ENCODE measurements at regions not wholly inside any gene's neighbourhood (a gene's known extent, or its start where the extent isn't known, plus 50 kb on each side); places are given as distances from the start of the nearest gene placed in this dataset.

GRCh38 chr2:78873526-78873925 is 152.0 kb upstream of the REG3G start (continued):
- TF ChIP-seq FOXP4 (CRISPR knock-in tag; IDR thresholded peaks at IDR 0.05) (no peak), ZNF263 (CRISPR knock-in tag; IDR thresholded peaks at IDR 0.05; ENCODE audit: low read depth) (no peak), PRRX2 (CRISPR knock-in tag; IDR thresholded peaks at IDR 0.05) (no peak), USF2 (CRISPR knock-in tag; IDR thresholded peaks at IDR 0.05) (no peak), GTF2I (CRISPR knock-in tag; conservative IDR thresholded peaks at IDR 0.05) (no peak), NR1H2 (CRISPR knock-in tag; IDR thresholded peaks at IDR 0.05) (no peak), RELA (CRISPR knock-in tag; IDR thresholded peaks at IDR 0.05; ENCODE audit: borderline replicate concordance) (no peak), ATF6 (CRISPR knock-in tag; IDR thresholded peaks at IDR 0.05) (no peak)

- DNase-seq (ENCODE audit: low spot score) = no peak
- Mint-ChIP-seq H3K4me1 (no peaks in the 10 kb centered on the region), H3K9me3 (no peaks in the 10 kb centered on the region), H3K36me3 (no peaks in the 10 kb centered on the region), H3K4me3 (no peak overlapping the region), H3K27me3 (ENCODE audit: low read depth) (no peaks in the 10 kb centered on the region), H3K27ac (no peak overlapping the region)
- ATAC-seq = no peak
- TF ChIP-seq E2F5 (CRISPR knock-in tag; IDR thresholded peaks at IDR 0.05) (no peak), ETV6 (CRISPR knock-in tag; IDR thresholded peaks at IDR 0.05) (no peak), ZNF512 (CRISPR knock-in tag; IDR thresholded peaks at IDR 0.05; ENCODE audit: borderline replicate concordance) (no peak), ATF2 (CRISPR knock-in tag; IDR thresholded peaks at IDR 0.05; ENCODE audit: borderline replicate concordance, low read depth) (no peak), JAZF1 (CRISPR knock-in tag; IDR thresholded peaks at IDR 0.05) (no peak), RORB (CRISPR knock-in tag; IDR thresholded peaks at IDR 0.05) (no peak), GTF2I (CRISPR knock-in tag; conservative IDR thresholded peaks at IDR 0.05) (no peak), OVOL2 (CRISPR knock-in tag; IDR thresholded peaks at IDR 0.05; ENCODE audit: borderline replicate concordance) (no peak), CTCF (IDR thresholded peaks at IDR 0.05) (no peak), ZNF396 (CRISPR knock-in tag; IDR thresholded peaks at IDR 0.05; ENCODE audit: borderline replicate concordance) (no peak), ZSCAN18 (CRISPR knock-in tag; IDR thresholded peaks at IDR 0.05) (no peak), GABPB1 (CRISPR knock-in tag; IDR thresholded peaks at IDR 0.05) (no peak), E2F1 (CRISPR knock-in tag; IDR thresholded peaks at IDR 0.05) (no peak), ZNF671 (CRISPR knock-in tag; IDR thresholded peaks at IDR 0.05) (no peak), ZMAT4 (CRISPR knock-in tag; IDR thresholded peaks at IDR 0.05) (no peak), CREB1 (CRISPR knock-in tag; IDR thresholded peaks at IDR 0.05) (no peak), ZNF121 (CRISPR knock-in tag; IDR thresholded peaks at IDR 0.05) (no peak), FOXK1 (CRISPR knock-in tag; IDR thresholded peaks at IDR 0.05) (no peak)
- CTCF ChIA-PET = no interaction called here
- POLR2A ChIA-PET = no interaction called here
Measured at GRCh38 chr2:78876316-78876688, 149.2 kb upstream of the REG3G start.
